NCI-H2029 treated with DMSO at 0.1 percent for 48 hours (cell line): ENCODE measurements at regions not wholly inside any gene's neighbourhood (a gene's known extent, or its start where the extent isn't known, plus 50 kb on each side); places are given as distances from the start of the nearest gene placed in this dataset.
"Not testable (repeated sequence)": the region's sequence is repeated elsewhere in the genome, so short reads cannot be mapped to it uniquely, and the experiment has no call there.

Experiments
- DNase-seq: peaks from one replicate; lab custom pipeline; 2025; lab: John Stamatoyannopoulos, UW

DNA sequence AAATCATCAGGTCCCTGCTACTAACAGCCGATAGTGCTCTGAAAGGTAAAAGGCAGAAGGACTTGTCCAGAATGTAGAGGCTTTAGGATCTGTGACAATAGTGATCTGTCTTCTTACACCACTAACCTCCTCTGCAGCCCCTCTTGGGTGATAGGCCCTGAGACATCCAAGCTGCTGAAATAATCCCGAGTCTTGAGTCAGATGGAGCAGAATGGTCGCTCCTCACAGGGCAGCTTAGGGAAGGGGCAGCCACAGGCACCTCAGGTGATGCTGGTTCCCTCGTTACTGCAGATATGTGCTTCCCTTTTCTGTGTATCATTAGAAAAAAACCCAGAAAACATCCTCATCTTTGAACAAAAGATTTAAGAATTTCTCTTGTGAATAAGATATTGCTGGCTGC is 157.1 kb upstream of the DLX2 start:
- no peak for DNase-seq

DNA sequence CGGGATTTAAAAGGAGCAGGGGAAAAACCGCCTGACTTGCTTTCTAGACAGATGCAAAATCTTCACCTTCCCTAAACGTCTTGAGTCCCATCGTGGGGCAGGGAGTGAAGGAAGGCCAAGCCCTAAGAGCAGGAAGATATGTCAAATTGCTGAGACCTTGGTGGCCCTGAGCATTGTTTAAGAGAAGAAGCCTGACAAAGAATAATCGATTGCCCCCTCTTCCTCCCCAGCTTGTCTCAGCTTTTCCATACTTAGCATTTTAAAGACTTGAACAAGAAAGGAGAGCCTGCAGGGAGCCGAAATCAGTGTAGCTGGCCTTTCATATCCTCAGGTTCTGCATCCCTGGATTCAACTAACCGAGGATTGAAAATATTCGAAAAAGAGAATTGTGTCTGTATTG is 157.6 kb upstream of the DLX2 start:
- no peak for DNase-seq

DNA sequence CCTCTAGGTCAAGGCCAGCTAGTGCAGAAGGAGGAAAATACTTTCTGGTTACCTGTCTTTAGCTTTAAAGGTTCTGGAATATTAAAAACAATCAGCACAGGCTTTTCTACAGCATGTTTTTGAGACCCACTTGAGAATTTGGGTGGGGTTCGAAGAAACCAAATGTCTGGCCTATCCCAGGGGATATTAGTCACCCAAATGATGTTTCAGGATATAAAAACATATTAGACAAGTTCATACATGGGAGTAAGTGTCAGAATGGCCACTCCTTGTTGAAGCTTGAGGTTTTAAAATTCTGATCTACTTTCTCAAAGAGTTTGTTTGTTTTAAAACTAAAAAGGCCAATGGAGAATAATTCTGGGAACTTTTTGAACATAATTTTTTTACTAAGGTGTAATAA is 158.6 kb upstream of the DLX2 start:
- no peak for DNase-seq

DNA sequence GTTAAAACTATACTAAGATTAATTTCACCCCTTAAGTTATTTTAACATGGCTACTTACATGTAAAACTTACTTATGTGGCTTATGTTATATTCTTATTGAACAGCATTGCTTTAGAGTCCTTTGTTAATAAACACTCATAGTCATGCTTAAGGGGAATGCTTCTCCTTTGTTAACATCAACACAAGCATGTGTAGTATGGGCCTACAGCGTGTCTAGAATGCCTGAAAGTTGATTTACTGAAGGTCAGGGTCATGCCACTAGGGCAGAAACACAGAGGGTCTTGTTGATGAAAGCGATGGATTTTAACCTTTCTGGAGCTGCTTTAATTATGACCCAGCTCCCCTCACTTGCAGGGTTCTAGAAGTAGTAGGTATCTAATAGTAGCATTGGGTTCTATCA is 159.8 kb upstream of the DLX2 start:
- no peak for DNase-seq

DNA sequence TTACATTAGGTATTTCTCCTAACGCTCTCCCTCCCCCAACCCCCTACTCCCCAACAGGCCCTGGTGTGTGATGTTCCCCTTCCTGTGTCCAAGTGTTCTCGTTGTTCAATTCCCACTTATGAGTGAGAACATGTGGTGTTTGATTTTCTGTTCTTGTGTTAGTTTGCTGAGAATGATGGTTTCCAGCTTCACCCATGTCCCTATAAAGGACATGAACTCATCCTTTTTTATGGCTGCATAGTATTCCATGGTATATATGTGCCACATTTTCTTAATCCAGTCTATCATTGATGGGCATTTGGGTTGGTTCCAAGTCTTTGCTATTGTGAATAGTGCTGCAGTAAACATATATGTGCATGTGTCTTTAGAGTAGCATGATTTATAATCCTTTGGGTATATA is 162.1 kb upstream of the DLX2 start:
- not testable (repeated sequence) for DNase-seq

DNA sequence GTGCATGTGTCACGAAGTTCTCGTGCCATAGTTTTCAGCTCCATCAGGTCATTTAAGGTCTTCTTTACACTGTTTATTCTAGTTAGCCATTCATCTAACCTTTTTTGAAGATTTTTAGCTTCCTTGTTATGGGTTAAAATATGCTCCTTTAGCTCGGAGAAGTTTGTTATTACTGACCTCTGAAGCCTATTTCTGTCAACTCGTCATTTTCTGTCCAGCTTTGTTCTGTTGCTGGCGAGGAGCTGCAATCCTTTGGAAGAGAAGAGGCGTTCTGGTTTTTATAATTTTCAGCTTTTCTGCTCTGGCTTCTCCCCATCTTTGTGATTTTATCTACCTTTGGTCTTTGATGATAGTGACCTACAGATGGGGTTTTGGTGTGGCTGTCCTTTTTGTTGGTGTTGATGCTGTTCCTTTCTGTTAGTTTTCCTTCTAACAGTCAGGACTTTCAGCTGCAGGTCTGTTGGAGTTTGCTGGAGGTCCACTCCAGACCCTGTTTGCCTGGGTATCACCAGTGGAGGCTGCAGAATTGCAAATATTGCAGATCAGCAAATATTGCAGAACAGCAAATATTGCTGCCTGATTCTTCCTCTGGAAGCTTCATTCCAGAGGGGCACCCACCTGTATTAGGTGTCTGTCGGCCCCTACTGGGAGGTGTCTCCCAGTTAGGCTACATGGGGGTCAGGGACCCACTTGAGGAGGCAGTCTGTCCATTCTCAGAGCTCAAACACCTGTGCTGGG is 157.7 kb upstream of the ITGA6 start:
- not testable (repeated sequence) for DNase-seq

DNA sequence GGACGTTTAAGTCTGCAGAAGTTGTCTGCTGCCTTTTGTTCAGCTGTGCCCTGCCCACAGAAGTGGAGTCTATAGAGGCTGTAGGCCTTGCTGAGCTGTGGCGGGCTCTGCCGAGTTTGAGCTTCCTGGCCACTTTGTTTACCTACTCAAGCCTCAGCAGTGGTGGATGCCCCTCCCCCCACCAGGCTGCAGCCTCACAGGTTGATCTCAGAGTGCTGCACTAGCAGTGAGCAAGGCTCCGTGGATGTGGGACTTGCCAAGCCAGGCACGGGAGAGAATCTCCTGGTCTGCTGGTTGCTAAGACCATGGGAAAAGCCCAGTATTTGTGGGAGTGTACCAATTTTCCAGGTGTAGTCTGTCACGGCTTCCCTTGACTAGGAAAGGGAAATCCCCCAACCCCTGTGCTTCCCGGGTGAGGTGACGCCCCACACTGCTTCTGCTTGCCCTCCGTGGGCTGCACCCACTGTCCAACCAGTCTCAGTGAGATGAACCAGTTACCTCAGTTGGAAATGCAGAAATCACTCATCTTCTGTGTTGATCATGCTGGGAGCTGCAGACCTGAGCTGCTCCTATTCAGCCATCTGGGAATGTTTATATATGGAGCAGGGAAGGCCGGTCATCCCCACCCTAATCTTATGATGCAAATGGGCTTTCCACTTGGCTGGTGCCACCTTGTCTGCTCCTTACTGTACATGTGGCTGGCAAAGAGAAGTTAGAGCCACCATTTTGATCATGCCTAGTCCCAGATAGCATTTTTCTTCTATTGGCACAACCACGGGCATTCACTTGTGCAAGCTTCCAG is 156.9 kb upstream of the ITGA6 start:
- DNase-seq = no peak

DNA sequence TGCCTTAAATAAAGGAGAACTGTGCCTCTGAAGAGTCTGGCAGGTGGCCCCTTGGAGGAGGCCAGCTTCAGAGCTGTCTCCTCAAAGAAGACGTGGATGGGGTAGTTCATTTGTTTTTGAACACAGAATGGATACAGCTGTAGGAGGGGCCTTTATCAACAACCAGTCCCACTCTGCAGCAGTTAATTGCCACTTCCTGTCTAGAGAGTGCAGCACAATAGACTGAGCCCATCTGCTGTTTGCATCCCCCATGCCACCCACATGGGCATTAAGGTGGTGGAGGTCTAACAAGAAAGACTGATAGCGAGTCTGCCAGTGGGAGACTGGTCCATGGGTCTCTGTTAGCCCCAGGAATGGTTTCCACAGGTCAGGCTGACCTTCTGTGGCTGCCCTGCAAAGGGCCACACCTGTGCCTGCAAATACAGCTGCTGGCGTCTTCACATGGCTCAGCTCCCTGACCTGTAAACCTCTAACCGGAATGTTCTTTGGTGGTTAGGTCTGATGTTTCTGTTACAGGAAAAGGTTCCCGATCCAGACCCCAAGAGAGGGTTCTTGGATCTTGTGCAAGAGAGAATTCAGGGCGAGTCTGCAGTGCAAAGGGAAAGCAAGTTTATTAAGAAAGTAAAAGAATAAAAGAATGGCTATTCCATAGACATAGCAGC is 153.3 kb upstream of the ITGA6 start:
- DNase-seq = no peak

DNA sequence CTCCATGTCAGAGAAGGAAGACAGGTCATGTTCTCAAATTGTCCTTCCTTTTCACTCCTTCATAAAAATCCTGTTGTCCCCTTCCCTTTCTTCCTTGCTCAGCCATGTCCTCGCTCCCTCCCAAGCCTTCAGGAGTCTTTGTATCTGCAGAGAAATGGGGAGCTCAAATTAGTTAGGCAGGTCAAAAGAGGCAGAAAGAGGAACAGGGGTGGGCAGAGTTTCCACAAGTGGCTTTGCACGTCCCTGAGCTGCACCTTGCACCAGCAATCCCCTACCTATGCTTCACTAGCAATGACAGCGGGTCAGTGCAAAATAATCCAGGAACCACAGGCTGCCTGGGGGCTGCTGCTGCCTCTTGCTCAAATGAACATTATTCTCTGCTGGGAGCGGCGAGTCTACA is 152.1 kb upstream of the ITGA6 start:
- DNase-seq = no peak

DNA sequence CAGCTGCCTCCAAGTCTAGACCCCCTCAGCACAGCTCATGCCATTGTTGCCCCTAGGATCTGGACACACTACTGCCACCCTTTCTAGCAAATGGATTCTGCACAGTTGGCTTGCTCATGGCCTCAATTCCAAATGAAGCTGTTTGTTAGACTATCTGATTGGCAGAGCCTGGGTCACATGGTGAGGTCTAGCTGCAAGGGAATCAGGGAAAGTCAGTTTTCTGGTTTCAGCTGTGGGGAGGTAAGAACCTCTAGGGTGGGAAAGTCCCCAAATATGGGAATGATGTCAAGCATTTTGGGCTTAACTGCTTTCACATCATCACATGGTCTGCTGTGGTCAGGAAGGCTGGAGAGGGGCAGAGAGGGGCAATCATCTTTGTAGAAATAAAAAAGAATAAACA is 150.4 kb upstream of the ITGA6 start:
- no peak for DNase-seq

DNA sequence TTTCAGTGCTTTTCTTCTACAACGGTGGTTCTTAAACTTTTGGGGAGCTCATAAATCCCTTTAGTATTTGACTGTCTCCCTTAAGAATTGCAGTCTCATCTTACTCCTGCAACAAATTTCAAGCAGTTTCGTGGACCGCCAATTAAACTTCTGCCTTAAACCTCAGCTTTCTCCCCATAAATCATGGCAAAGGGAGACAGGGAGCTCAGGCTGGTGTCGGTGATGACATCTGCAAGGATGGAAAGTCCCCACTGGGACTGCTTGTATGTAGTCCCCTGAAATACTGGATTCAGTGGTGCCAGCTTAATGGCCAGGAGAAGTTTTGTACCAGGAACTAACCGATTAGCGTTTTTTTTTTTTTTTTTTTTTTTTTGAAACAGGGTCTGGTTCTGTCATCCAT is 148.7 kb upstream of the ITGA6 start:
- DNase-seq = no peak

DNA sequence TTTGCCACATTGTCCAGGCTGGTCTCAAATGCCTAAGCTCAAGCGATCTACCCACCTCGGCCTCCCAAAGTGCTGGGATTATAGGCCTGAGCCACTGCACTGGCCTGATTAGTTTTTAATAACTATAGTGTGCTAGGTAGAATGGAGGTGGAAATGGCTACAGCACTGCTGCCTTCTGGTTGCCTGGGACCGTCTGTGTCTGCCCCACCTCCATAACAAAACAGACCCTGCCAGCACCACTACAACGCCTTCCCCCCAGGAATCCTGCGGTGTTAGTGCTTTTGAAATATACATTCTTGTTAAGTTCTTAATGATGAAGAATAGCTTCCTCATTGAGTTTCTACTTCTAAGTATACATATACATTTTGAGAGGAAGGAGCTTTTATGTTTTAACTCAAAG is 148.2 kb upstream of the ITGA6 start:
- no peak for DNase-seq

DNA sequence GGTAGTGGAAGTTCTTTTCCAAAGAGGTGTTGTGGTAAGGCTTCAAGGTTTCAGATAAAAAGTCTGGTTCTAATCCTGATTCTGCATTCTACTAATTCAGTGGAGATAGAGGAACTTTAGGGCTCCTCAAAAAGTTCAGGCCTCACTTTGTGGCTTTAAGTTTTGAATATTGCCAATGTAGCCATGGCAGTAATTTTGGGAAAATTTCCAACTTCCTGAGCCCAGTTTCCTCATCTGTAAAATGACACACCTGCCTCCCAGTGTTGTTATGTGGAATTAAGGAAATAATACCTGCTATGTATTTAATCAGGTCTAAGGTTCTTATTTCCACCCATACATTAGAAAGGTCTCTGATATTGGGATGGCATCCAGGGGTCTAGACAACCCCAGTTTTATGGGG is 147.6 kb upstream of the ITGA6 start:
- no peak for DNase-seq

DNA sequence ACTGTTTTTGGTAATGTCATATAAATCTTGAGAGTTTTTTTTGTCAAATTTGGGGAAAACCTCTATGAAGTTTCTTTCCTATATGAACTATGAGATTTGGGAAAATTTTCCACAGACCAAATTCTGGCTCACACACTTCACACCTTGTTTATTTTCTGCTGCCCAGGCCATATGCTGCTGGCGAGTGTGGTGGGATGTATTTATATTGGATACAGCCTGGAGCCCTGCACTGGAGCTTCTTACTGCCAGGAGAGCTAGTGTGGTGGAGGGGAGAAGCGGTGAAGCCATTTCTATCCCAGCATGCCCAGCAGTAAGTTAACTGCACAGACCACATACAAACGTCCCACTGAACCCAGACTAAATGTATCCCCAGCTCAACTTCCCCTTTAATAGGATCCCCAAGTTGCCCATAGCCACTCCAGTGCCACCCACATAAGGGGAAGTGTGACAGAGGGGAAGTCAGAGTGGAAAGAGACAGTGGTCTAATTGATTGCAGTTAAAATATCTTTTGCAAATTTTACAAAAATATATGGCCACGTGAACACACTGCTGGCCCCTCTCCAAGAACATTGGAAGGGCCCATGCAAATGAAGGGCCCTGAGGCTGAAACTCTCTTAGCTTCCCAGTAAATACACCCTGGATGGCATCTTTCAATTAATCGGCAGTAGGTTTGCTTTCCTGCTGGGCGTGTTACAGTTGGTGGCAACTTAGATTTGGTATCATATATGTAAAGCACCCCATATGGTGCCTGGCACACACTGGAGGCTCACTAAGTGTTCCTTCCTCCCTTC is 146.6 kb upstream of the ITGA6 start:
- no peak for DNase-seq

DNA sequence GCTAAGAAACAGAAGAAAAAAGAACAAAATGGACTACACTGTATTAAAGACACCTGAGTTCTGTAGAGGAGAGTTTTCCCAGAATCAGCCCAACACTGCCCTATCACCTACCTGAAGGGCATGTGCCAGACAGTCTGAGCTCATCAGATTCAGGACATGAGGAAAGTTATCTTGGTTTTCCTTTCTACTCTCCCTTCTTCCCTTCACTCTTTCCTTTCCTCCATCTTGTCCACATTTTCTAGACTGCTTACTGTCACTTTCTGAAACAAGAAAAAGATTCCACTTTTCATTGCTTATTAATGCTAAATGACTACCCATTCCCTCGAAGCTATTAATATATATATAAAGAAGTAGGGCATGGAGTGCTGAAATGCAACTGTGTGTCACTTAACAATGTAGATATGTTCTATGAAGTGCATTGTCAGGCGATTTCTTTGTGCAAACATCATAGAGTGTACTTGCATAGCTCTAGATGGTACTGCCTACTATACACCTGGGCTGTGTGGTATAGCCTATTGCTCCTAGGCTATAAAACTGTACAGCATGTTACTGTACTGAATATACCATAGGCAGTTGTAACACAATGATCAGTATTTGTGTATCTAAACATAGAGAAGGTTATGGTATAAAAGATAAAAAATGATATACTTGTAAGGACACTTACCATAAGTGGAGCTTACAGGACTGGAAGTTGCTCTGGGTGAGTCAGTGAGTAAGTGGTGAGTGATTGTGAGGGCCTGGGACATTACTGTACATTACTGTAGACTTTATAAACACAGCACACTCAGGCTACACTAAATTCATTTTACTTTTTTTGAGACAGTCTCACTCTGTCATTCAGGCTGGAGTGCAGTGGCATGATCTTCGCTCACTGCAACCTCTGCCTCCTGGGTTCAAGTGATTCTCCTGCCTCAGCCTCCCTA is 145.5 kb upstream of the ITGA6 start:
- DNase-seq = no peak

DNA sequence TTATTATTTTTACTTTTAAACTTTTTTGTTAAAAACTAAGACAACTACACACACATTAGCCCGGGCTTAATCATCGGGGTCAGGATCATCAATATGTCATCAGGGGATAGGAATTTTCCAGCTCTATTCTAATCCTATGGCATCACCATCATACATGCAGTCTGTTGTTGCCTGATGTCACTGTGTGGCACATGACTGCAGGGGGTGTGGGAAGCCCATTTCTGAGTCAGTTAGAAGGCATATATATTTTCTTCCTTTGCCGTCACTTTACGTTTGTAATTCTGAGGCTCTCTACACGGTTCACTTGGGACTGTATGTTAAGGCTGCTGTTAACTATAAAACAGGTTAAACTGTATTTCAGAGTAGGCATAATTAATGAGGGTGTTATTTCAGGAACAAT is 144.4 kb upstream of the ITGA6 start:
- no peak for DNase-seq

DNA sequence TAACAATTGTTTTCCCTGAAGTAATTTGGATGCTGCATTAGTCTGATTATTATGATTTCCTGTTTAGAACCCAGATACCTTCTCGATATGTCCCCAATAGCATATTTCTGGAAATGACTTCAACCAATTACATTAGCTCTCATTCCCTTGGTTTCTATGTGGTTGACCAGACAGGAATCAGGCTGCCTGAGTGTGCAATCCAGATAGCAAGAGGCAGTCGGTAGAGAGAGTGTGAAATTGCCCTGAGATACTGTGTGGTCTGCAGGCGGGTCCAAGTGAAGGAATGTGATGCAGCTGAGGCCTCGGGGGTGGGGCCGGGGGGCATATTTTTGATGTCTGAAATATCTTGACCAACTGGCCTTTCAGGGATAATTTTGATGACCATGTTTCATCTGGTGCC is 143.9 kb upstream of the ITGA6 start:
- no peak for DNase-seq

DNA sequence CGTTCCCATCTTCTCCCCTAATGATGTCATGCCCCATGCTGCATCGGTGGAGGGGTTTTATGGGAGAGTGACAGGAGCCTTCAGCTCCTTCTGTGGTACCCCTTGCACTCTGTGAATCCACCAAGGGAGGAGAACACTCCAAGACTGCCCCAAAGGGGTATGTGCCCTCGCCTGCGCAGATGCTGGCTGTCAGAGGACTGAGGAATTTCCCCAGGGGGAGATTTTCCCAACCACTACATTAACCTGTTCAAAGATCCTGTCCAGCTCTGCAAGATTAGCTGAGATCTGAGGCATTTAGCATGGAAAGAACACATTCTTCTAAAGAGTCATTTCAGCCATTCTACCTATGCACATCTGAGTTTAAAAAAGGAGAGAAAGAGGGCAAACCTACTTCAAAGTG is 143.2 kb upstream of the ITGA6 start:
- DNase-seq = no peak

DNA sequence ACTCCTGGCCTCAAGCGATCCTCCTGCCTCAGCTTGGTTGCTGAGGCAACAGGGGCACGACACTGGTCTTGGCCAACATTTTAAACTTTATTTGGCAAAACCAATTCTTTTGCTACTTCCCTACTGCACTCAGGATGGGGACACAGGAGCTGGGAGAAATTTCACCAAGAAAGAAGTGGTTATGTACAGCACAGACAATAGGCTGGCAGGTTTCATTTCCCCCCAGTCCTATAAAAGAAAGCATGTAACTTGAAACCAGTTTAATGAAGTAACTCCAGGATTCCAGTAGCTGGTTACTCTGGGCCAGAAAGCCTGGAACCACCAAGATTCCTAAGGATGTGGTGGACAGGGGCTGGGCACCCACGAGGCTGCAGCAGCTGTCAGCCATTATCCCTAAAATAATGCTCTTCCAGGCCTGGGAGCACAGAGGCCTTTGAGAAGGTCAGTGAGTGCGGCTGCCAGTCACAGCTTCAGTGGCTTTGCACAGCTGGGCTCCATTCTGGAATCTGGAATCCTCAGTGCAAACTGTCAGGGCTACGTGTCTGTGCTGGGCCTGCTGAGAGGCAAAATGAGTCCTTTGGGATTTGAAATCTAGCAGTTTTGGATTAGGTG is 142.3 kb upstream of the ITGA6 start:
- DNase-seq = no peak

DNA sequence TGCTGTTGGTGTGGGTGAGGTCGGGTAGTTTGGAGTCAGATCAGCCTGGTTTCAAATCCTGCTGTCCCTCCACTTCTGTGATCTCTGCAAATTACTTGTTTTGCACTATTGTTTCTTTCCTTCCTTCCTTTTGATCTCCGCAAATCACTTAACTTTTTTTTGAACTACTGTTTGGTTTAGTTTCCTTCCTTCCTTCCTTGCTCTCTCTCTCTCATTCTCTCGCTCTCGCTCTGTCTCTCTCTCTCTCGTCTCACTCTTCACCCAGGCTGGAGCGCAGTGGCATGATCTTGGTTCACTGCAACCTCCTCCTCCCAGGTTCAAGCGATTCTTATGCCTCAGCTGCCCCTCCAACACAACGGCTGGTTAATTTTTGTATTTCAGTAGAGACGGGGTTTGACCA is 141.6 kb upstream of the ITGA6 start:
- DNase-seq = no peak

DNA sequence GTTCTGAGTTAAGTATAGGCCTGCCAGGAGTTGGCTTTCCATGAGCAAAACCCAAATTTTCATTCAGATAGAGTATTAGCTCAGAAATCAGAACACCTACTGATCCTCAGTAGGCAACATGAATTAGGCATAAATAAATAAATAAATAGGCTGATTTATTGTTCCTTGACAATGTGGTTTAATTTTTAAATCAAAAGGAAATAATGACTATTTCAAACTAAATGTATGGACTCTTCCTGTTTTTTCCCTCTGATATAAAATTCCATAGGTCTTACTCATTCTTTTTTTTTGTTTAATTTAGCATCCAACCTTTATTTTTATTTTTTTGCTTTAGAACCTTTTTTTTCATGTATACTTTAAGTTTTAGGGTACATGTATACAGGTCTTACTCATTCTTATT is 140.2 kb upstream of the ITGA6 start:
- DNase-seq = no peak
